ENCODE measurements at regions not wholly inside any gene's neighbourhood (a gene's known extent, or its start where the extent isn't known, plus 50 kb on each side); places are given as distances from the start of the nearest gene placed in this dataset.

- no peak for TF ChIP-seq CTCF (IDR thresholded peaks at IDR 0.05; ENCODE audit: control insufficient read depth, extremely low read depth, insufficient read depth)
- no peak for DNase-seq (ENCODE audit: low read depth)
- no peak overlapping the region for H3K4me3 ChIP-seq (ENCODE audit: low read depth, low read length)
These were observed 581.3 kb downstream of the SOX6 start for GRCh38 chr11:15775015-15775541.

DNA sequence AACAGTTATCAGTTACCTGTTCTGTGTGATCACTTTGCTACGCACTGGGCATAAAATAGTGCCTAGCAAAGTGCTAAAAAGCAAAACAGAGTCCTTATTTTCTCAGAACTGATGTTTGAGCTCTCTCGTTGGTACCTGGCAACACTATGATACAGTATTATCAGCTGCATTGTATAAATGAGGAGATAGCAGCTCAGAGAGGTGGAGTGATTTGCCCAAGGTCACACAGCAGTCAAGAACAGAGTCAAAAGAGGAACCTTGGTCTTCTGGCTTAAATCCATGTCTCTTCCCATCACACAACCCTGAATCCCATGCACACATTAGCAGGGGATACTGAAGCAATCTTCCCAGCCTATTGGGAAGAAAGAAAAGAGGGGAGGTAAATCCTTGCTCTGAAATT, 580.5 kb downstream of the SOX6 start:
- no peak overlapping the region for H3K4me3 ChIP-seq (ENCODE audit: low read depth, low read length)
- DNase-seq (ENCODE audit: low read depth) = no peak
- TF ChIP-seq CTCF (IDR thresholded peaks at IDR 0.05; ENCODE audit: control insufficient read depth, extremely low read depth, insufficient read depth) = no peak

DNA sequence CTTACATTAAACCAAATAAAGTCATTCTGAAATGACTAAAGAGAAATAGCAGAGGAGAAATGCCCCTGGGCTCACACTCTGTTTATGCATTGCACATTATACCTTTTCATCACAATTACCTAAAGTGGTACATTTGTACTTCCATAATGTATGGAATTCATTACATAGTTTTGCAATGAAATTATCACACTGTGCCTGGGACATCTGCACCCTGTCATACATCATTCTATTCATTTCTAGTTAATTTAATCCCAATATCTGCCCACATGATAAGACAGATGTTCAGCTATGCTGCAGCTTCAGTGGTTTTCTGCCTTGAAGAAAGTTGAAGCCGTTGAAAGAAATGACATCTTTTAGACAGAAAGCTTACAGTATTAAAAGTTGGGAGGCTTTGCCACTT, 580.0 kb downstream of the SOX6 start:
- no peak overlapping the region for H3K4me3 ChIP-seq (ENCODE audit: low read depth, low read length)
- TF ChIP-seq CTCF (IDR thresholded peaks at IDR 0.05; ENCODE audit: control insufficient read depth, extremely low read depth, insufficient read depth) = no peak
- no peak for DNase-seq (ENCODE audit: low read depth)

- no peak for TF ChIP-seq CTCF (IDR thresholded peaks at IDR 0.05; ENCODE audit: control insufficient read depth, extremely low read depth, insufficient read depth)
- no peak overlapping the region for H3K4me3 ChIP-seq (ENCODE audit: low read depth, low read length)
- DNase-seq (ENCODE audit: low read depth) = no peak
These were observed 576.8 kb downstream of the SOX6 start for GRCh38 chr11:15779518-15779917.

GRCh38 chr11:15780382-15780781, 576.0 kb downstream of the SOX6 start:
- TF ChIP-seq CTCF (IDR thresholded peaks at IDR 0.05; ENCODE audit: control insufficient read depth, extremely low read depth, insufficient read depth) = no peak
- no peak for DNase-seq (ENCODE audit: low read depth)
- H3K4me3 ChIP-seq (ENCODE audit: low read depth, low read length) = no peak overlapping the region

GRCh38 chr11:15780837-15781236, 575.5 kb downstream of the SOX6 start:
- no peak overlapping the region for H3K4me3 ChIP-seq (ENCODE audit: low read depth, low read length)
- TF ChIP-seq CTCF (IDR thresholded peaks at IDR 0.05; ENCODE audit: control insufficient read depth, extremely low read depth, insufficient read depth) = no peak
- DNase-seq (ENCODE audit: low read depth) = no peak

- no peak for DNase-seq (ENCODE audit: low read depth)
- no peak overlapping the region for H3K4me3 ChIP-seq (ENCODE audit: low read depth, low read length)
- TF ChIP-seq CTCF (IDR thresholded peaks at IDR 0.05; ENCODE audit: control insufficient read depth, extremely low read depth, insufficient read depth) = no peak
These were observed 572.7 kb downstream of the SOX6 start for GRCh38 chr11:15783619-15784018.
